HEK293T (cell line): ENCODE measurements at regions not wholly inside any gene's neighbourhood (a gene's known extent, or its start where the extent isn't known, plus 50 kb on each side); places are given as distances from the start of the nearest gene placed in this dataset.

Experiments used
- ARNT ChIP-seq: fragments of 450-650 bp; IDR thresholded peaks from 2 replicates; pipeline ENCODE4 v1.6.1; 2017; ENCODE audit warnings: mild to moderate bottlenecking
- BHLHE40 ChIP-seq: fragments of 450-650 bp; IDR thresholded peaks from 2 replicates; pipeline ENCODE4 v1.6.1; 2016; ENCODE audit warnings: mild to moderate bottlenecking, moderate library complexity, borderline replicate concordance
- FOXA1 ChIP-seq: fragments of 450-650 bp; IDR thresholded peaks from 2 replicates; pipeline ENCODE4 v1.6.1; 2016; ENCODE audit warnings: mild to moderate bottlenecking
- FOXK2 ChIP-seq: fragments of 450-650 bp; IDR thresholded peaks from 2 replicates; pipeline ENCODE4 v1.6.1; 2016; ENCODE audit warnings: mild to moderate bottlenecking
- FOXM1 ChIP-seq: fragments of 450-650 bp; IDR thresholded peaks from 2 replicates; pipeline ENCODE4 v1.6.1; 2017; ENCODE audit warnings: mild to moderate bottlenecking, borderline replicate concordance
- PKNOX1 ChIP-seq: fragments of 450-650 bp; IDR thresholded peaks from 2 replicates; pipeline ENCODE4 v1.6.1; 2016
- SP1 ChIP-seq: fragments of 450-650 bp; IDR thresholded peaks from 2 replicates; pipeline ENCODE4 v1.6.1; 2017
- SUZ12 ChIP-seq: fragments of 450-650 bp; IDR thresholded peaks from 2 replicates; pipeline ENCODE4 v1.6.1; 2016; ENCODE audit warnings: mild to moderate bottlenecking
- ZNF384 ChIP-seq: fragments of 450-650 bp; IDR thresholded peaks from 2 replicates; pipeline ENCODE4 v1.6.1; 2016

GRCh38 chr15:99511531-99511865, 54.3 kb upstream of the MEF2A start:
- TF ChIP-seq PKNOX1 (no peak), FOXK2 (no peak), ZNF384 (no peak), ARNT (no peak), SP1 (no peak), SUZ12 (no peak), FOXM1 (no peak), FOXA1 (no peak), BHLHE40 (no peak)
